Hepatocyte (in vitro differentiated cells): ENCODE measurements at regions not wholly inside any gene's neighbourhood (a gene's known extent, or its start where the extent isn't known, plus 50 kb on each side); places are given as distances from the start of the nearest gene placed in this dataset.

Experiments used
- EZH2 ChIP-seq: fragments of 200-600 bp; sonication (generic); IDR thresholded peaks from 2 replicates; pipeline ENCODE4 v1.6.1; 2016; ENCODE audit warnings: antibody characterized with exemption, mild to moderate bottlenecking, borderline replicate concordance
- EZH2phosphoT487 ChIP-seq: fragments of 200-600 bp; sonication (generic); IDR thresholded peaks from one replicate; pipeline ENCODE4 v1.6.1; 2018; ENCODE audit warnings: antibody characterized with exemption, mild to moderate bottlenecking, low read depth, moderate library complexity; ENCODE audit not compliant: unreplicated experiment, severe bottlenecking
- TF ChIP-seq, protein P1 (sequence below): fragments of 200-600 bp; sonication (generic); IDR thresholded peaks from 2 replicates; pipeline ENCODE4 v1.5.1; 2016; ENCODE audit warnings: antibody characterized with exemption, mild to moderate bottlenecking; ENCODE audit not compliant: poor library complexity

GRCh38 chr4:123889507-123889906 lies 492.9 kb downstream of the SPRY1 start:
- TF ChIP-seq, protein P1, sequence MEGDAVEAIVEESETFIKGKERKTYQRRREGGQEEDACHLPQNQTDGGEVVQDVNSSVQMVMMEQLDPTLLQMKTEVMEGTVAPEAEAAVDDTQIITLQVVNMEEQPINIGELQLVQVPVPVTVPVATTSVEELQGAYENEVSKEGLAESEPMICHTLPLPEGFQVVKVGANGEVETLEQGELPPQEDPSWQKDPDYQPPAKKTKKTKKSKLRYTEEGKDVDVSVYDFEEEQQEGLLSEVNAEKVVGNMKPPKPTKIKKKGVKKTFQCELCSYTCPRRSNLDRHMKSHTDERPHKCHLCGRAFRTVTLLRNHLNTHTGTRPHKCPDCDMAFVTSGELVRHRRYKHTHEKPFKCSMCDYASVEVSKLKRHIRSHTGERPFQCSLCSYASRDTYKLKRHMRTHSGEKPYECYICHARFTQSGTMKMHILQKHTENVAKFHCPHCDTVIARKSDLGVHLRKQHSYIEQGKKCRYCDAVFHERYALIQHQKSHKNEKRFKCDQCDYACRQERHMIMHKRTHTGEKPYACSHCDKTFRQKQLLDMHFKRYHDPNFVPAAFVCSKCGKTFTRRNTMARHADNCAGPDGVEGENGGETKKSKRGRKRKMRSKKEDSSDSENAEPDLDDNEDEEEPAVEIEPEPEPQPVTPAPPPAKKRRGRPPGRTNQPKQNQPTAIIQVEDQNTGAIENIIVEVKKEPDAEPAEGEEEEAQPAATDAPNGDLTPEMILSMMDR: no peak
- no peak for TF ChIP-seq EZH2
- no peak for TF ChIP-seq EZH2phosphoT487
